Transverse colon (tissue), 4 donors: ENCODE measurements at regions not wholly inside any gene's neighbourhood (a gene's known extent, or its start where the extent isn't known, plus 50 kb on each side); places are given as distances from the start of the nearest gene placed in this dataset.

ENCODE experiments used
- DNase-seq: peaks from one replicate; pipeline ENCODE4 v3.0.0-alpha.2; 2019
- H3K27ac ChIP-seq, 4 donors: fragments of 200-600 bp; sonication (generic); 2 replicates each; pipeline ENCODE4 v1.5.1; 2016 to 2018; ENCODE audit warnings: inconsistent platforms in 4 of 4
- H3K27me3 ChIP-seq: fragments of 200-600 bp; sonication (generic); 2 replicates; pipeline ENCODE4 v1.5.1; 2017; ENCODE audit warnings: inconsistent platforms
- H3K36me3 ChIP-seq, 4 donors: fragments of 200-600 bp; sonication (generic); 2 replicates each; pipeline ENCODE4 v1.5.1; 2017 to 2019; ENCODE audit warnings: inconsistent platforms in 4 of 4
- H3K4me1 ChIP-seq, 4 donors: fragments of 200-600 bp; sonication (generic); 2 replicates each; pipeline ENCODE4 v1.5.1; 2017 to 2020; ENCODE audit warnings: inconsistent platforms in 4 of 4
- H3K4me3 ChIP-seq, 4 donors: fragments of 200-600 bp; sonication (generic); 1 replicate in 1 of 4; 2 replicates in 3 of 4; pipeline versions ENCODE4 v1.5.1 to v1.6.1; 2017 to 2019; ENCODE audit warnings: inconsistent platforms in 4 of 4
- H3K9me3 ChIP-seq, 2 donors: fragments of 200-600 bp; sonication (generic); 2 replicates each; pipeline ENCODE4 v1.5.1; 2017 to 2019; ENCODE audit warnings: inconsistent platforms in 2 of 2
- EP300 ChIP-seq: sonication (generic); formaldehyde crosslinking; IDR thresholded peaks from one replicate; pipeline ENCODE4 v1.6.1; 2017; ENCODE audit warnings: antibody characterized with exemption, low read depth
- POLR2A ChIP-seq: fragments of 450-650 bp; IDR thresholded peaks from one replicate; pipeline ENCODE4 v1.6.1; 2016; ENCODE audit warnings: antibody characterized with exemption, mild to moderate bottlenecking, moderate library complexity
- POLR2AphosphoS5 ChIP-seq, 3 donors: sonication (generic); formaldehyde crosslinking; IDR thresholded peaks; one replicate each; pipeline ENCODE4 v1.6.1; 2016; ENCODE audit warnings: antibody characterized with exemption in 3 of 3
- in situ Hi-C, 4 donors: fragments of 200-750 bp; cut with MboI; loops; one replicate each; pipeline versions ENCODE4 v1.15.0 to v1.15.1; 2017; ENCODE audit warnings: low sequenced_read_pairs in 3 of 4, low pct_ligation_motif_present in 1 of 4, low pct_unique_long_range_greater_than_20kb in 1 of 4
- intact Hi-C: fragments of 100-400 bp; cut with DNase I; formaldehyde crosslinking; loops from one replicate; pipeline ENCODE4 v1.15.1; 2023; ENCODE audit warnings: low total_unique reads
- small RNA-seq, 4 donors: library from RNA; depleted of rRNA; stranded (forward); fragments of <200 nt; gene quantifications; one replicate each; pipeline ENCODE3, GENCODE V24; 2016
- TF ChIP-seq, protein P1 (sequence below), 5 experiments: fragments of 200-600 bp in 3 of 5; fragments of 450-650 bp in 2 of 5; sonication (generic) in 3 of 5; IDR thresholded peaks; 1 replicate in 2 of 5; 2 replicates in 3 of 5; pipeline ENCODE4 v1.5.1; 2016 to 2017; ENCODE audit warnings: antibody characterized with exemption in 5 of 5, inconsistent platforms in 3 of 5, mild to moderate bottlenecking in 2 of 5, moderate library complexity in 1 of 5

DNA sequence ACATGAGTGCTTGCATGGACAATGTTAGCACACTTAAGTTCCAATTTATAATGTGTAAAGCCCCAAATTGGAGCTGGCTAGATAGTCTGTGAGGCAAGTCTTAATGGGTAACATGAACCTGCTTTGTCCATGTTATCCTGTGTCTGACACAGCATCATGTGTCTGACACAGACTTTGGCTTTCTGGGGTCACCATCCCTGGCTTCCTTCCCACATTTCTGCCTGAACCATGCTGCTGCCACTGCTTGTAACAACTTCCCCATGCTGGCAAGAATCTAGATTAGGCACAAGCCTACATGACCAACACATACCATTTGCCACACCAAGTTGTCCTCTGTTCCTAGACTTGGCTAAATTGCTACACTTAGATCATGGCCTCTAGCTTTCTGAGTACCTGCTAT lies 49.8 kb upstream of the ZBTB7C start:
- Histone ChIP-seq H3K27me3 (no peaks in the 10 kb centered on the region), H3K4me3 (no peak overlapping the region), H3K27ac (no peak overlapping the region), H3K4me1 (peaks cover 0 to 10% (median 3%) of the 10 kb centered on the region in 4 donors), H3K9me3 (no peaks in the 10 kb centered on the region), H3K36me3 (no peaks in the 10 kb centered on the region)
- TF ChIP-seq EP300 = no peak
- TF ChIP-seq, protein P1, sequence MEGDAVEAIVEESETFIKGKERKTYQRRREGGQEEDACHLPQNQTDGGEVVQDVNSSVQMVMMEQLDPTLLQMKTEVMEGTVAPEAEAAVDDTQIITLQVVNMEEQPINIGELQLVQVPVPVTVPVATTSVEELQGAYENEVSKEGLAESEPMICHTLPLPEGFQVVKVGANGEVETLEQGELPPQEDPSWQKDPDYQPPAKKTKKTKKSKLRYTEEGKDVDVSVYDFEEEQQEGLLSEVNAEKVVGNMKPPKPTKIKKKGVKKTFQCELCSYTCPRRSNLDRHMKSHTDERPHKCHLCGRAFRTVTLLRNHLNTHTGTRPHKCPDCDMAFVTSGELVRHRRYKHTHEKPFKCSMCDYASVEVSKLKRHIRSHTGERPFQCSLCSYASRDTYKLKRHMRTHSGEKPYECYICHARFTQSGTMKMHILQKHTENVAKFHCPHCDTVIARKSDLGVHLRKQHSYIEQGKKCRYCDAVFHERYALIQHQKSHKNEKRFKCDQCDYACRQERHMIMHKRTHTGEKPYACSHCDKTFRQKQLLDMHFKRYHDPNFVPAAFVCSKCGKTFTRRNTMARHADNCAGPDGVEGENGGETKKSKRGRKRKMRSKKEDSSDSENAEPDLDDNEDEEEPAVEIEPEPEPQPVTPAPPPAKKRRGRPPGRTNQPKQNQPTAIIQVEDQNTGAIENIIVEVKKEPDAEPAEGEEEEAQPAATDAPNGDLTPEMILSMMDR (IDR thresholded peaks at IDR 0.05) = no peak
- no peak for TF ChIP-seq POLR2AphosphoS5 (IDR thresholded peaks at IDR 0.05)
- TF ChIP-seq POLR2A = no peak
- intact Hi-C loops (no loop called here), in situ Hi-C loops (loop anchor here in 1 of 4 donors (25.0 kb wide), 1 partner anchor 203 kb away; no protein-coding TSS in a partner anchor)
- no peak for DNase-seq

Small RNA genes in the stretch of these regions (small RNA-seq; reads per million reads assigned to genes)
- gene AC024288.1 (0 reads per million in 4 donors), gene RNA5SP456 (0 reads per million in 4 donors)
